CD14-positive monocyte (primary cell): ENCODE measurements at regions not wholly inside any gene's neighbourhood (a gene's known extent, or its start where the extent isn't known, plus 50 kb on each side); places are given as distances from the start of the nearest gene placed in this dataset.

Source experiments
- DNase-seq, 3 donors: peaks; one replicate each; pipeline ENCODE4 v3.0.0-alpha.2; 2011 to 2022
- H2AFZ ChIP-seq: 2 replicates; pipeline ENCODE4 v1.6.0; 2012; ENCODE audit warnings: mild to moderate bottlenecking, low read depth, low read length, inconsistent platforms; ENCODE audit not compliant: insufficient read depth, poor library complexity, severe bottlenecking
- H3K27ac ChIP-seq, 2 donors: 1 replicate in 1 of 2; 2 replicates in 1 of 2; pipeline ENCODE4 v1.5.1; 2012 to 2013; ENCODE audit warnings: low read length in 2 of 2, control low read depth in 1 of 2, inconsistent platforms in 1 of 2, low read depth in 1 of 2, mild to moderate bottlenecking in 1 of 2
- H3K27me3 ChIP-seq, 2 donors: one replicate each; pipeline versions ENCODE4 v1.6.0 to v1.6.1; 2011 to 2013; ENCODE audit warnings: low read length in 2 of 2; ENCODE audit not compliant: control insufficient read depth in 2 of 2, insufficient read depth in 2 of 2
- H3K36me3 ChIP-seq, 2 donors: replicated peaks in 1 of 2; 1 replicate in 1 of 2; 2 replicates in 1 of 2; pipeline versions ENCODE4 v1.5.1 to v1.6.1; 2012 to 2013; ENCODE audit warnings: low read length in 2 of 2, control low read depth in 1 of 2, inconsistent platforms in 1 of 2, mild to moderate bottlenecking in 1 of 2; ENCODE audit not compliant: insufficient read depth in 2 of 2, control insufficient read depth in 1 of 2
- H3K4me1 ChIP-seq, 2 donors: 1 replicate in 1 of 2; 2 replicates in 1 of 2; pipeline versions ENCODE4 v1.5.1 to v1.6.1; 2012 to 2013; ENCODE audit warnings: low read length in 2 of 2, control low read depth in 1 of 2, inconsistent platforms in 1 of 2, mild to moderate bottlenecking in 1 of 2, moderate library complexity in 1 of 2; ENCODE audit not compliant: insufficient read depth in 2 of 2, control insufficient read depth in 1 of 2
- H3K4me2 ChIP-seq: replicated peaks from 2 replicates; pipeline ENCODE3; 2012; ENCODE audit warnings: low read length, moderate library complexity, mild to moderate bottlenecking; ENCODE audit not compliant: poor library complexity, severe bottlenecking; ENCODE audit errors: extremely low read depth
- H3K4me3 ChIP-seq, 3 experiments: fragments of 200-600 bp in 1 of 3; sonication (generic) in 1 of 3; replicated peaks in 1 of 3; 1 replicate in 2 of 3; 2 replicates in 1 of 3; pipeline ENCODE4 v1.5.1; 2011 to 2013; ENCODE audit warnings: low read length in 3 of 3, mild to moderate bottlenecking in 3 of 3, control low read depth in 2 of 3, low read depth in 2 of 3, inconsistent platforms in 1 of 3, moderate library complexity in 1 of 3
- H3K79me2 ChIP-seq: 2 replicates; pipeline ENCODE4 v1.6.0; 2012; ENCODE audit warnings: mild to moderate bottlenecking, control low read depth, inconsistent platforms, low read length, moderate library complexity; ENCODE audit not compliant: insufficient read depth
- H3K9ac ChIP-seq: 2 replicates; pipeline ENCODE4 v1.6.0; 2017; ENCODE audit warnings: low read length, mild to moderate bottlenecking; ENCODE audit not compliant: insufficient read depth, poor library complexity, severe bottlenecking
- H3K9me3 ChIP-seq, 2 donors: replicated peaks in 1 of 2; 1 replicate in 1 of 2; 2 replicates in 1 of 2; pipeline versions ENCODE4 v1.5.1 to v1.6.1; 2012 to 2013; ENCODE audit warnings: low read length in 2 of 2, control low read depth in 1 of 2; ENCODE audit not compliant: control insufficient read depth in 1 of 2, insufficient read depth in 1 of 2
- H4K20me1 ChIP-seq: 2 replicates; pipeline ENCODE4 v1.6.0; 2012; ENCODE audit warnings: mild to moderate bottlenecking, low read length, control low read depth, moderate library complexity; ENCODE audit not compliant: insufficient read depth
- H3K27ac Mint-ChIP-seq, 7 donors: one replicate each; pipeline ENCODE4 v1.8.0; 2020; ENCODE audit warnings: mild to moderate bottlenecking in 7 of 7, mixed read lengths in 7 of 7, moderate library complexity in 6 of 7, inconsistent platforms in 2 of 7
- H3K27me3 Mint-ChIP-seq, 3 donors: one replicate each; pipeline ENCODE4 v1.8.0; 2021 to 2022; ENCODE audit warnings: low read depth in 3 of 3, mild to moderate bottlenecking in 3 of 3, mixed read lengths in 3 of 3, moderate library complexity in 3 of 3, inconsistent platforms in 1 of 3
- H3K36me3 Mint-ChIP-seq, 2 donors: one replicate each; pipeline ENCODE4 v1.8.0; 2020; ENCODE audit warnings: mixed read lengths in 2 of 2, inconsistent platforms in 1 of 2, mild to moderate bottlenecking in 1 of 2
- H3K4me1 Mint-ChIP-seq: one replicate; pipeline ENCODE4 v1.8.0; 2020; ENCODE audit warnings: mild to moderate bottlenecking, mixed read lengths
- H3K4me3 Mint-ChIP-seq, 2 donors: one replicate each; pipeline ENCODE4 v1.8.0; 2020; ENCODE audit warnings: mild to moderate bottlenecking in 2 of 2, mixed read lengths in 2 of 2, moderate library complexity in 1 of 2
- H3K9me3 Mint-ChIP-seq, 7 donors: one replicate each; pipeline ENCODE4 v1.8.0; 2020 to 2022; ENCODE audit warnings: mixed read lengths in 7 of 7, mild to moderate bottlenecking in 6 of 7, moderate library complexity in 6 of 7, inconsistent platforms in 2 of 7
- CTCF ChIP-seq: fragments of 200-600 bp; IDR thresholded peaks from one replicate; pipeline ENCODE4 v1.8.0; 2022; ENCODE audit warnings: antibody characterized with exemption, mild to moderate bottlenecking
- WGBS: methylation state at CpG from one replicate; pipeline ENCODE4 v1.1.5; 2013; ENCODE audit warnings: missing lambda C conversion rate; ENCODE audit not compliant: insufficient coverage; 5-methylcytosine and 5-hydroxymethylcytosine counted together
- intact Hi-C, 2 donors: fragments of 100-400 bp; cut with micrococcal nuclease; formaldehyde crosslinking; loops; one replicate each; pipeline versions ENCODE4 v1.15.0 to v1.15.1; 2023

GRCh38 chr10:42113158-42113450 lies 525.3 kb downstream of the ZNF33B start:
- DNase-seq, result no peak
- H2AFZ ChIP-seq, result no peak overlapping the region
- no peak overlapping the region for H3K4me3 ChIP-seq
- H3K4me1 ChIP-seq, result no peaks in the 10 kb centered on the region
- 74% methylated on average over 19 of the region's 21 CpGs for WGBS
- Mint-ChIP-seq H3K36me3 (no peaks in the 10 kb centered on the region), H3K9me3 (peaks cover 27 to 45% (median 38%) of the 10 kb centered on the region in 7 donors), H3K27ac (no peak overlapping the region), H3K4me3 (no peak overlapping the region), H3K4me1 (no peaks in the 10 kb centered on the region), H3K27me3 (peaks cover 0 to 3% (median 2%) of the 10 kb centered on the region in 3 donors)
- H3K36me3 ChIP-seq, result no peaks in the 10 kb centered on the region
- H3K27me3 ChIP-seq, result no peaks in the 10 kb centered on the region
- H3K79me2 ChIP-seq, result no peaks in the 10 kb centered on the region
- H3K9ac ChIP-seq, result no peak overlapping the region
- H4K20me1 ChIP-seq, result no peaks in the 10 kb centered on the region
- intact Hi-C loops, result no loop called here
- H3K4me2 ChIP-seq, result no peak overlapping the region
- no peak for TF ChIP-seq CTCF
- H3K27ac ChIP-seq, result no peak overlapping the region
- peaks cover 26 to 27% of the 10 kb centered on the region in 2 donors for H3K9me3 ChIP-seq

GRCh38 chr10:42112331-42113157 lies 525.8 kb downstream of the ZNF33B start:
- Histone ChIP-seq H3K79me2 (no peaks in the 10 kb centered on the region), H2AFZ (no peak overlapping the region), H3K4me1 (no peaks in the 10 kb centered on the region), H3K27ac (no peak overlapping the region), H3K9ac (no peak overlapping the region), H3K4me2 (no peak overlapping the region), H3K4me3 (no peak overlapping the region), H3K27me3 (no peaks in the 10 kb centered on the region), H4K20me1 (no peaks in the 10 kb centered on the region), H3K36me3 (no peaks in the 10 kb centered on the region), H3K9me3 (peaks cover 26 to 27% of the 10 kb centered on the region in 2 donors)
- peaks cover 27 to 42% (median 37%) of the 10 kb centered on the region in 7 donors for H3K9me3 Mint-ChIP-seq
- H3K4me3 Mint-ChIP-seq, result no peak overlapping the region
- H3K4me1 Mint-ChIP-seq, result no peaks in the 10 kb centered on the region
- TF ChIP-seq CTCF, result no peak
- whole genome bisulfite sequencing, result 74% methylated on average over 63 of the region's 64 CpGs
- no peak overlapping the region for H3K27ac Mint-ChIP-seq
- DNase-seq, result no peak
- no peaks in the 10 kb centered on the region for H3K36me3 Mint-ChIP-seq
- H3K27me3 Mint-ChIP-seq, result peaks cover 0 to 3% (median 2%) of the 10 kb centered on the region in 3 donors
- intact Hi-C loops, result no loop called here
